SU-DHL-6 (cell line): ENCODE measurements at regions not wholly inside any gene's neighbourhood (a gene's known extent, or its start where the extent isn't known, plus 50 kb on each side); places are given as distances from the start of the nearest gene placed in this dataset.

Source experiments
- EZH2phosphoT487 ChIP-seq: fragments of 200-600 bp; sonication (generic), shearing (Covaris generic); conservative IDR thresholded peaks from 2 replicates; pipeline ENCODE4 v1.6.1; 2018; ENCODE audit warnings: mild to moderate bottlenecking, antibody characterized with exemption, low read length, moderate library complexity, mixed read lengths
- TF ChIP-seq, protein P1 (sequence below): fragments of 200-600 bp; sonication (generic); IDR thresholded peaks from one replicate; pipeline ENCODE4 v1.5.1; 2017; ENCODE audit warnings: antibody characterized with exemption, mild to moderate bottlenecking, low read length, moderate library complexity; ENCODE audit not compliant: insufficient read depth, poor library complexity, severe bottlenecking

GRCh38 chr4:82200046-82200445 lies 173.7 kb downstream of the HNRNPD start:
- TF ChIP-seq, protein P1, sequence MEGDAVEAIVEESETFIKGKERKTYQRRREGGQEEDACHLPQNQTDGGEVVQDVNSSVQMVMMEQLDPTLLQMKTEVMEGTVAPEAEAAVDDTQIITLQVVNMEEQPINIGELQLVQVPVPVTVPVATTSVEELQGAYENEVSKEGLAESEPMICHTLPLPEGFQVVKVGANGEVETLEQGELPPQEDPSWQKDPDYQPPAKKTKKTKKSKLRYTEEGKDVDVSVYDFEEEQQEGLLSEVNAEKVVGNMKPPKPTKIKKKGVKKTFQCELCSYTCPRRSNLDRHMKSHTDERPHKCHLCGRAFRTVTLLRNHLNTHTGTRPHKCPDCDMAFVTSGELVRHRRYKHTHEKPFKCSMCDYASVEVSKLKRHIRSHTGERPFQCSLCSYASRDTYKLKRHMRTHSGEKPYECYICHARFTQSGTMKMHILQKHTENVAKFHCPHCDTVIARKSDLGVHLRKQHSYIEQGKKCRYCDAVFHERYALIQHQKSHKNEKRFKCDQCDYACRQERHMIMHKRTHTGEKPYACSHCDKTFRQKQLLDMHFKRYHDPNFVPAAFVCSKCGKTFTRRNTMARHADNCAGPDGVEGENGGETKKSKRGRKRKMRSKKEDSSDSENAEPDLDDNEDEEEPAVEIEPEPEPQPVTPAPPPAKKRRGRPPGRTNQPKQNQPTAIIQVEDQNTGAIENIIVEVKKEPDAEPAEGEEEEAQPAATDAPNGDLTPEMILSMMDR, result no peak
- no peak for TF ChIP-seq EZH2phosphoT487
